ENCODE measurements at regions not wholly inside any gene's neighbourhood (a gene's known extent, or its start where the extent isn't known, plus 50 kb on each side); places are given as distances from the start of the nearest gene placed in this dataset.

- Histone ChIP-seq H3K4me1 (peaks cover 0 to 33% (median 7%) of the 10 kb centered on the region in 12 donors), H3K27ac (peak overlapping the region in 1 of 12 donors; percentile 67), H3K9me3 (no peaks in the 10 kb centered on the region), H3K27me3 (no peaks in the 10 kb centered on the region), H3K36me3 (no peaks in the 10 kb centered on the region), H3K4me3 (no peak overlapping the region)
- WGBS, 4 donors = 72 to 88% (median 86%) methylated on average over 9 of the region's 9 CpGs
- intact Hi-C loops (cut with DNase I) = no loop called here
- no peak for DNase-seq
- TF ChIP-seq POLR2A (IDR thresholded peaks at IDR 0.05) (no peak), CTCF (IDR thresholded peaks at IDR 0.05) (no peak)
- peak in 1 of 4 donors; percentile 46 for ATAC-seq
Observed at GRCh38 chr3:107992976-107993684, 97.7 kb downstream of the CD47 start.

- Histone ChIP-seq H3K4me1 (peaks cover 0 to 55% (median 26%) of the 10 kb centered on the region in 12 donors), H3K36me3 (no peaks in the 10 kb centered on the region), H3K4me3 (no peak overlapping the region), H3K9me3 (no peaks in the 10 kb centered on the region), H3K27me3 (no peaks in the 10 kb centered on the region), H3K27ac (no peak overlapping the region)
- TF ChIP-seq CTCF (IDR thresholded peaks at IDR 0.05) (no peak), POLR2A (IDR thresholded peaks at IDR 0.05) (no peak)
- no peak for ATAC-seq
- no peak for DNase-seq
- intact Hi-C loops (cut with DNase I) = no loop called here
- 79 to 91% (median 86%) methylated on average over 5 of the region's 5 CpGs for WGBS, 4 donors
Observed at GRCh38 chr3:107990926-107991325, 99.9 kb downstream of the CD47 start.

GRCh38 chr3:107990433-107990832 is 100.4 kb downstream of the CD47 start:
- Histone ChIP-seq H3K4me1 (peaks cover 0 to 60% (median 26%) of the 10 kb centered on the region in 12 donors), H3K27me3 (no peaks in the 10 kb centered on the region), H3K4me3 (no peak overlapping the region), H3K36me3 (no peaks in the 10 kb centered on the region), H3K9me3 (no peaks in the 10 kb centered on the region), H3K27ac (no peak overlapping the region)
- no peak for TF ChIP-seq POLR2A (IDR thresholded peaks at IDR 0.05)
- TF ChIP-seq CTCF (IDR thresholded peaks at IDR 0.05) = no peak
- intact Hi-C loops (cut with DNase I) = no loop called here
- no peak for ATAC-seq
- 96 to 99% (median 98%) methylated on average over 6 of the region's 6 CpGs for WGBS, 4 donors
- no peak for DNase-seq

- peaks cover 0 to 65% (median 26%) of the 10 kb centered on the region in 12 donors for H3K4me1 ChIP-seq
- H3K27me3 ChIP-seq = no peaks in the 10 kb centered on the region
- H3K27ac ChIP-seq = peak overlapping the region in 1 of 12 donors; percentile 89
- TF ChIP-seq POLR2A (IDR thresholded peaks at IDR 0.05) = no peak
- no peak for TF ChIP-seq CTCF (IDR thresholded peaks at IDR 0.05)
- no peak for DNase-seq
- no peak for ATAC-seq
- no peak overlapping the region for H3K4me3 ChIP-seq
- H3K9me3 ChIP-seq = no peaks in the 10 kb centered on the region
- intact Hi-C loops (cut with DNase I) = loop anchor here in 1 of 10 donors (10.0 kb wide), 1 partner anchor 105 kb away; the partner anchor contains the start of gene CD47
- WGBS, 4 donors = 46 to 73% (median 63%) methylated on average over 4 of the region's 4 CpGs
- no peaks in the 10 kb centered on the region for H3K36me3 ChIP-seq
Observed at GRCh38 chr3:107989661-107990060, 101.2 kb downstream of the CD47 start.
